HepG2 (cell line): ENCODE measurements at regions not wholly inside any gene's neighbourhood (a gene's known extent, or its start where the extent isn't known, plus 50 kb on each side); places are given as distances from the start of the nearest gene placed in this dataset.

Source experiments
- AKNA ChIP-seq: sonication (generic); formaldehyde crosslinking; IDR thresholded peaks from 2 replicates; pipeline ENCODE4 v1.4.0; 2020; ENCODE audit warnings: missing genetic modification reagents, borderline replicate concordance
- CSRNP2 ChIP-seq: sonication (generic); formaldehyde crosslinking; conservative IDR thresholded peaks from 2 replicates; pipeline ENCODE4 v1.8.0; 2022; ENCODE audit warnings: low read depth, missing genetic modification reagents
- GATA4 ChIP-seq: sonication (generic); IDR thresholded peaks from 2 replicates; pipeline ENCODE4 v1.6.1; 2016; ENCODE audit warnings: antibody characterized with exemption, low read depth, borderline replicate concordance
- HNRNPH1 ChIP-seq: fragments of 200-400 bp; formaldehyde crosslinking; optimal IDR thresholded peaks from 2 replicates; pipeline ENCODE3; 2017; ENCODE audit warnings: mild to moderate bottlenecking, low read depth, low read length
- KLF9 ChIP-seq: IDR thresholded peaks from 2 replicates; pipeline ENCODE4 v1.6.1; 2016; ENCODE audit warnings: low read depth
- NFAT5 ChIP-seq: sonication (generic); formaldehyde crosslinking; IDR thresholded peaks from 2 replicates; pipeline ENCODE4 v1.4.0; 2020; ENCODE audit warnings: missing genetic modification reagents
- RBM22 ChIP-seq: fragments of 200-400 bp; formaldehyde crosslinking; optimal IDR thresholded peaks from 2 replicates; pipeline ENCODE3; 2017; ENCODE audit warnings: mild to moderate bottlenecking, low read length, moderate library complexity
- REST ChIP-seq, 2 experiments: IDR thresholded peaks; 2 replicates each; pipeline ENCODE4 v1.6.1; 2011 to 2012; ENCODE audit warnings: low read length in 2 of 2, borderline replicate concordance in 1 of 2, low read depth in 1 of 2, mild to moderate bottlenecking in 1 of 2, moderate library complexity in 1 of 2
- SRF ChIP-seq: IDR thresholded peaks from 2 replicates; pipeline ENCODE4 v1.6.1; 2011; ENCODE audit warnings: mild to moderate bottlenecking, low read depth, low read length, moderate library complexity
- ZFYVE20 ChIP-seq: sonication (generic); formaldehyde crosslinking; IDR thresholded peaks from 2 replicates; pipeline ENCODE4 v1.8.0; 2023; ENCODE audit warnings: low read depth, mild to moderate bottlenecking, moderate library complexity, missing genetic modification reagents, borderline replicate concordance

GRCh38 chr18:67864677-67865340, 348.3 kb upstream of the DSEL start (continued):
- TF ChIP-seq NFAT5 (CRISPR knock-in tag) (no peak), HNRNPH1 (no peak), SRF (no peak), RBM22 (no peak), GATA4 (no peak), KLF9 (CRISPR knock-in tag) (no peak), ZFYVE20 (no peak), REST (IDR thresholded peaks at IDR 0.05; ENCODE audit: borderline replicate concordance in 1 of 2, low read depth in 1 of 2, low read length in 2 of 2) (no peak), CSRNP2 (CRISPR knock-in tag) (no peak), AKNA (CRISPR knock-in tag) (no peak)
